ENCODE measurements at regions not wholly inside any gene's neighbourhood (a gene's known extent, or its start where the extent isn't known, plus 50 kb on each side); places are given as distances from the start of the nearest gene placed in this dataset.

GRCh38 chr2:78281164-78281563, 744.3 kb upstream of the REG3G start:
- TF ChIP-seq, protein P1, sequence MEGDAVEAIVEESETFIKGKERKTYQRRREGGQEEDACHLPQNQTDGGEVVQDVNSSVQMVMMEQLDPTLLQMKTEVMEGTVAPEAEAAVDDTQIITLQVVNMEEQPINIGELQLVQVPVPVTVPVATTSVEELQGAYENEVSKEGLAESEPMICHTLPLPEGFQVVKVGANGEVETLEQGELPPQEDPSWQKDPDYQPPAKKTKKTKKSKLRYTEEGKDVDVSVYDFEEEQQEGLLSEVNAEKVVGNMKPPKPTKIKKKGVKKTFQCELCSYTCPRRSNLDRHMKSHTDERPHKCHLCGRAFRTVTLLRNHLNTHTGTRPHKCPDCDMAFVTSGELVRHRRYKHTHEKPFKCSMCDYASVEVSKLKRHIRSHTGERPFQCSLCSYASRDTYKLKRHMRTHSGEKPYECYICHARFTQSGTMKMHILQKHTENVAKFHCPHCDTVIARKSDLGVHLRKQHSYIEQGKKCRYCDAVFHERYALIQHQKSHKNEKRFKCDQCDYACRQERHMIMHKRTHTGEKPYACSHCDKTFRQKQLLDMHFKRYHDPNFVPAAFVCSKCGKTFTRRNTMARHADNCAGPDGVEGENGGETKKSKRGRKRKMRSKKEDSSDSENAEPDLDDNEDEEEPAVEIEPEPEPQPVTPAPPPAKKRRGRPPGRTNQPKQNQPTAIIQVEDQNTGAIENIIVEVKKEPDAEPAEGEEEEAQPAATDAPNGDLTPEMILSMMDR (IDR thresholded peaks at IDR 0.05), result no peak
- Histone ChIP-seq H3K4me3 (no peak overlapping the region), H3K36me3 (ENCODE audit: low read depth) (no peaks in the 10 kb centered on the region), H3K4me1 (ENCODE audit: low read depth) (no peaks in the 10 kb centered on the region), H3K9me3 (no peaks in the 10 kb centered on the region)
- DNase-seq (no peak), ATAC-seq (no peak)
- intact Hi-C loops (cut with DNase I, micrococcal nuclease), result no loop called here

DNA sequence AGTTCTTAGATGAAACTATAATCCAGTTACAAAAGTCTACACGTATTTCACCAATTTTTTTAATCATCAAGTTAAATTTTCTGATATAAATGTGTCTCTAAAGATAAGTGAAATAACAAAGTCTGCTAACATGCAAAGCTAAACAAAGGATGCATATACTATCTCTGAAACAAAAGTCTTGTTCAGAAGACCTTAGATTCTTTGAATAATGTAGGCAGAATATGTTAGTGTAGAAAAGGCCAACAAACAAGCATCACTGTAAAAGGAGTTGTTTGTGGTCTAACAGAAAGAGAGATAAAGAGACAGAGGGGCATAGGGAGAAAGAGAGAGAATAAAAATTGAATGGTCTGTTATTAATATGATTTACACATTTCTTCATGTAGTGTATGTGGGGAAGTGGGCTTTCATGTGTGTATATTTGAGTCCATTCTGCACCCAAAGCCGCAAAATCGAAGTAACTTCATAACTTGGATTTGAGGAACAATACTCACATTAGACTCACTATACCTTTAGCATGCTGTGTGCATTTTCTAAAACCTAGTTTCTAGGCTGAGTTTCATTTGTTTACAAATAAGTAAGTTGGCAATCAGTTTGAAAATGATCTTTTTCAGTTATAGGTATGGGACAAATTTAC, 734.8 kb upstream of the REG3G start:
- H3K36me3 ChIP-seq (ENCODE audit: low read depth), result no peaks in the 10 kb centered on the region
- intact Hi-C loops (cut with DNase I, micrococcal nuclease), result no loop called here
- TF ChIP-seq, protein P1 (IDR thresholded peaks at IDR 0.05), result no peak
- ATAC-seq (no peak), DNase-seq (no peak)
- no peaks in the 10 kb centered on the region for H3K4me1 ChIP-seq (ENCODE audit: low read depth)
- H3K9me3 ChIP-seq, result no peaks in the 10 kb centered on the region
- H3K4me3 ChIP-seq, result no peak overlapping the region

- intact Hi-C loops (cut with DNase I, micrococcal nuclease), result no loop called here
- DNase-seq, result no peak
- no peaks in the 10 kb centered on the region for H3K36me3 ChIP-seq (ENCODE audit: low read depth)
These were observed 731.7 kb upstream of the REG3G start for GRCh38 chr2:78293768-78294167.

GRCh38 chr2:78301166-78301789, 724.2 kb upstream of the REG3G start:
- TF ChIP-seq, protein P1 (IDR thresholded peaks at IDR 0.05), result no peak
- no peaks in the 10 kb centered on the region for H3K9me3 ChIP-seq
- H3K36me3 ChIP-seq (ENCODE audit: low read depth), result no peaks in the 10 kb centered on the region
- H3K4me1 ChIP-seq (ENCODE audit: low read depth), result no peaks in the 10 kb centered on the region
- DNase-seq (no peak), ATAC-seq (no peak)
- no peak overlapping the region for H3K4me3 ChIP-seq
- intact Hi-C loops (cut with DNase I, micrococcal nuclease), result no loop called here

More at GRCh38 chr2:78293768-78294167, 731.7 kb upstream of the REG3G start:
- no peak overlapping the region for H3K4me3 ChIP-seq
- no peak for ATAC-seq
- H3K4me1 ChIP-seq (ENCODE audit: low read depth), result no peaks in the 10 kb centered on the region
- H3K9me3 ChIP-seq, result no peaks in the 10 kb centered on the region
- TF ChIP-seq, protein P1 (IDR thresholded peaks at IDR 0.05), result no peak

DNA sequence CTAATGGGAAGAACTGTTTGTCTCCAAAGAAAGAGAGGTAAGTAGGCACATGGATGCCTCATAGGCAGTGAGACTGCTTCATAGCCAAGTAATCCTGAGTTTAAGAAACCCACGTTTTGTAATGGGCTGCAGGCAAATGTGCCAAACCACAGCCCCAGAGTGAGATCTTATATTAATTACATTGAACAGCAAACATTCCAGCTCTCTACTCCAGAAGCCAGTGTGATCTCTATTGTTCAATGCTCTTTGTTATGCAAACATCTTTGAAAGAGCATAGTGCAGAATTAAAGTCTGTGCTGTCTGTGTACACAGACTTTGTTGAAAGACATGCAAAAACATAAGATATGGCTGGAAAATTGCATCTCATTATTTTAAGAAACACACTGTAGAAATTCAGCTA, 720.8 kb upstream of the REG3G start:
- intact Hi-C loops (cut with DNase I, micrococcal nuclease), result no loop called here
- no peak for DNase-seq
- no peaks in the 10 kb centered on the region for H3K36me3 ChIP-seq (ENCODE audit: low read depth)
- H3K9me3 ChIP-seq, result no peaks in the 10 kb centered on the region
- no peak for ATAC-seq
- H3K4me1 ChIP-seq (ENCODE audit: low read depth), result no peaks in the 10 kb centered on the region
- TF ChIP-seq, protein P1 (IDR thresholded peaks at IDR 0.05), result no peak
- no peak overlapping the region for H3K4me3 ChIP-seq
